ENCODE measurements at regions not wholly inside any gene's neighbourhood (a gene's known extent, or its start where the extent isn't known, plus 50 kb on each side); places are given as distances from the start of the nearest gene placed in this dataset.

GRCh38 chr10:29023678-29024077, 265.2 kb upstream of the LYZL1 start:
- TF ChIP-seq, protein P1, sequence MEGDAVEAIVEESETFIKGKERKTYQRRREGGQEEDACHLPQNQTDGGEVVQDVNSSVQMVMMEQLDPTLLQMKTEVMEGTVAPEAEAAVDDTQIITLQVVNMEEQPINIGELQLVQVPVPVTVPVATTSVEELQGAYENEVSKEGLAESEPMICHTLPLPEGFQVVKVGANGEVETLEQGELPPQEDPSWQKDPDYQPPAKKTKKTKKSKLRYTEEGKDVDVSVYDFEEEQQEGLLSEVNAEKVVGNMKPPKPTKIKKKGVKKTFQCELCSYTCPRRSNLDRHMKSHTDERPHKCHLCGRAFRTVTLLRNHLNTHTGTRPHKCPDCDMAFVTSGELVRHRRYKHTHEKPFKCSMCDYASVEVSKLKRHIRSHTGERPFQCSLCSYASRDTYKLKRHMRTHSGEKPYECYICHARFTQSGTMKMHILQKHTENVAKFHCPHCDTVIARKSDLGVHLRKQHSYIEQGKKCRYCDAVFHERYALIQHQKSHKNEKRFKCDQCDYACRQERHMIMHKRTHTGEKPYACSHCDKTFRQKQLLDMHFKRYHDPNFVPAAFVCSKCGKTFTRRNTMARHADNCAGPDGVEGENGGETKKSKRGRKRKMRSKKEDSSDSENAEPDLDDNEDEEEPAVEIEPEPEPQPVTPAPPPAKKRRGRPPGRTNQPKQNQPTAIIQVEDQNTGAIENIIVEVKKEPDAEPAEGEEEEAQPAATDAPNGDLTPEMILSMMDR (IDR thresholded peaks at IDR 0.05 in 2 of 3, conservative IDR thresholded peaks at IDR 0.05 in 1 of 3; ENCODE audit: control insufficient read depth in 2 of 3, extremely low read depth in 1 of 3, insufficient read depth in 1 of 3, low read depth in 3 of 3, low read length in 3 of 3): no peak
- TF ChIP-seq POLR2A (IDR thresholded peaks at IDR 0.05; ENCODE audit: low read depth, low read length) (no peak), ZZZ3 (IDR thresholded peaks at IDR 0.05; ENCODE audit: control insufficient read depth, insufficient read length, low read depth) (no peak)

Measured in GM12878 (cell line).